Pancreas (tissue), 10 donors: ENCODE measurements at regions not wholly inside any gene's neighbourhood (a gene's known extent, or its start where the extent isn't known, plus 50 kb on each side); places are given as distances from the start of the nearest gene placed in this dataset.
A peak's percentile ranks its signal among the peaks of the same experiment; 100 is the strongest.

Experiments
- ATAC-seq, 4 donors: fragments of 200-7000 bp; cut with Tn5 transposase; one replicate each; pipeline versions ENCODE4 v1.8.0 to v1.9.1; 2020; ENCODE audit warnings: mild to moderate bottlenecking in 4 of 4, moderate library complexity in 4 of 4
- DNase-seq, 6 donors: peaks; one replicate each; pipeline ENCODE4 v3.0.0-alpha.2; 2020
- FAIRE-seq: peaks from 2 replicates; lab custom pipeline; 2012; peaks lifted over from hg19 to GRCh38; lab: Jason Lieb, UNC
- H3K27ac ChIP-seq, 4 donors: fragments of 200-600 bp; sonication (generic); 1 replicate in 3 of 4; 2 replicates in 1 of 4; pipeline versions ENCODE4 v1.5.0 to v1.8.0; 2020
- H3K27me3 ChIP-seq, 4 donors: fragments of 200-600 bp; one replicate each; pipeline ENCODE4 v1.8.0; 2021
- H3K36me3 ChIP-seq, 3 donors: fragments of 200-600 bp; sonication (generic) in 1 of 3; one replicate each; pipeline versions ENCODE4 v1.5.0 to v1.8.0; 2020 to 2021
- H3K4me1 ChIP-seq, 3 donors: fragments of 200-600 bp; one replicate each; pipeline ENCODE4 v1.8.0; 2021
- H3K4me3 ChIP-seq, 4 donors: fragments of 200-600 bp; sonication (generic) in 2 of 4; one replicate each; pipeline versions ENCODE4 v1.5.0 to v1.8.0; 2020 to 2021
- H3K9me3 ChIP-seq, 4 donors: fragments of 200-600 bp; one replicate each; pipeline ENCODE4 v1.8.0; 2021
- CTCF ChIP-seq, 4 donors: fragments of 200-600 bp; sonication (generic) in 3 of 4; IDR thresholded peaks; one replicate each; pipeline versions ENCODE4 v1.5.0 to v1.8.0; 2021; ENCODE audit warnings: antibody characterized with exemption in 4 of 4
- WGBS, 2 donors: extraction: QIAGEN DNeasy Blood & Tissue Kit; methylation state at CpG; one replicate each; pipeline ENCODE4 v1.1.7; 2013; 5-methylcytosine and 5-hydroxymethylcytosine counted together
- intact Hi-C, 3 donors: fragments of 100-400 bp; cut with DNase I; formaldehyde crosslinking; loops; one replicate each; pipeline versions ENCODE4 v1.11.1 to v1.14.2; 2022
- donor health status: healthy with polysubstance abuse.
- donor health status: DM: no; HTN: no; CAD: no; lungs with moderate emphysema.
- donor health status: DM: no; HTN: no; CAD: no.
- donor health status: control.
- donor health status: control.
- donor health status: Bipolar disorder and iron deficiency.
- donor health status: DM: yes; HTN: yes; CAD: no.
- donor health status: DM: no; HTN: no; CAD: no.
- donor health status: DM: no; HTN: no; CAD: no.
- donor health status: DM: yes; HTN: yes; CAD: no.

GRCh38 chr14:101707863-101708620, 53.5 kb upstream of the PPP2R5C start:
- DNase-seq, result no peak
- FAIRE-seq, result no peak
- ATAC-seq, result peak in 1 of 4 donors; percentile 3
- WGBS, 2 donors, result 79 to 85% methylated on average over 12 of the region's 12 CpGs
- H3K36me3 ChIP-seq, result no peaks in the 10 kb centered on the region
- intact Hi-C loops, result loop anchor here in 1 of 3 donors (5.0 kb wide), 1 partner anchor 249 kb away; no protein-coding TSS in a partner anchor
- H3K4me1 ChIP-seq, result peaks cover 0 to 3% (median 0%) of the 10 kb centered on the region in 3 donors
- H3K9me3 ChIP-seq, result no peaks in the 10 kb centered on the region
- H3K27ac ChIP-seq, result no peak overlapping the region
- H3K4me3 ChIP-seq, result no peak overlapping the region
- TF ChIP-seq CTCF (IDR thresholded peaks at IDR 0.05), result no peak
- H3K27me3 ChIP-seq, result no peaks in the 10 kb centered on the region

DNA sequence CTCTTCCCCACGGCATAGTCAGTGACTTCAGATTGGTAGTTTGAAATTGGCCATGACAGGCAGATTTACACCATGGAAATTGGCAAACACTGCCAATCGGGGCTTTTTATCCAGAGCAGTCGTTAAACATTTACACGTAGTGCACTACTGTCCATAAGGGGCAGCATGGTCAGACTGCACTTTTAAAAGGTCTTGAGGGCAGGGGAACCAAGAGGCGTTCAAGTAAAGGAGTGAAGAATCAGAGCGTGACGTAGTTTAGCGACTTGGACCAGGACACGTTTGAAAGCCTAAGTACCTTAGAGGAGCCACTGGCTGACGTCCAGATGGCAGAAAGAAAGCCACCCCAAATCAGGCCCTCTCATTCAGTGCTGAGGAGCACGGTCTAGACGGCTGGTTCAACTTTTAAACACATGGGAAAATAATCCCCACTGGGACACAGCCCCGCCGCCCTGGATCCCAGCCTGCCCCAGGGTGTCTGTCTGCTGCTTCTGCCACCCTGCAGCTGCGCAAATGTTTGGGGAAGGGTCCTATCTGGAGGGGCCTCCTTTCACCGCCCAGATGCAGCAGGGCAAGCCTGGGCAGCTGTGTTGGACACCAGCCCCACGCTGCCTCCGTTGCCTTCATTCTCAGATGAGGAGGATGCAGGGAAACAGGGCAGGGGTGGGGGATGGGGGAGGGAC, 52.5 kb upstream of the PPP2R5C start:
- WGBS, 2 donors, result 79 to 81% methylated on average over 18 of the region's 18 CpGs

GRCh38 chr14:101709533-101709881, 52.0 kb upstream of the PPP2R5C start:
- Histone ChIP-seq H3K9me3 (no peaks in the 10 kb centered on the region), H3K36me3 (no peaks in the 10 kb centered on the region), H3K27me3 (no peaks in the 10 kb centered on the region), H3K4me1 (peaks cover 0 to 3% (median 0%) of the 10 kb centered on the region in 3 donors), H3K4me3 (no peak overlapping the region), H3K27ac (no peak overlapping the region)
- TF ChIP-seq CTCF (IDR thresholded peaks at IDR 0.05), result no peak
- DNase-seq, result no peak
- no peak for FAIRE-seq
- no peak for ATAC-seq
- 68 to 83% methylated on average over 11 of the region's 11 CpGs for WGBS, 2 donors
- intact Hi-C loops, result loop anchor here in 1 of 3 donors (5.0 kb wide), 1 partner anchor 248 kb away; no protein-coding TSS in a partner anchor

More for the DNA sequence above, 52.5 kb upstream of the PPP2R5C start:
- no peak for TF ChIP-seq CTCF (IDR thresholded peaks at IDR 0.05)
- DNase-seq (no peak), FAIRE-seq (no peak), ATAC-seq (no peak)
- Histone ChIP-seq H3K27ac (no peak overlapping the region), H3K9me3 (no peaks in the 10 kb centered on the region), H3K36me3 (no peaks in the 10 kb centered on the region), H3K4me3 (no peak overlapping the region), H3K27me3 (no peaks in the 10 kb centered on the region), H3K4me1 (peaks cover 0 to 3% (median 0%) of the 10 kb centered on the region in 3 donors)
- intact Hi-C loops, result loop anchor here in 1 of 3 donors (5.0 kb wide), 1 partner anchor 248 kb away; no protein-coding TSS in a partner anchor

- no peaks in the 10 kb centered on the region for H3K36me3 ChIP-seq
- DNase-seq (no peak), ATAC-seq (no peak), FAIRE-seq (no peak)
- no peak for TF ChIP-seq CTCF (IDR thresholded peaks at IDR 0.05)
- H3K9me3 ChIP-seq, result no peaks in the 10 kb centered on the region
- no peak overlapping the region for H3K4me3 ChIP-seq
- no peak overlapping the region for H3K27ac ChIP-seq
- intact Hi-C loops, result loop anchor here in 1 of 3 donors (5.0 kb wide), 1 partner anchor 247 kb away; no protein-coding TSS in a partner anchor
- H3K4me1 ChIP-seq, result peaks cover 0 to 3% (median 0%) of the 10 kb centered on the region in 3 donors
- H3K27me3 ChIP-seq, result no peaks in the 10 kb centered on the region
- 78 to 84% methylated on average over 10 of the region's 10 CpGs for WGBS, 2 donors
Observed at GRCh38 chr14:101709962-101710931, 51.3 kb upstream of the PPP2R5C start.
